Left forelimb (tissue), 1 donor: ENCODE measurements at regions not wholly inside any gene's neighbourhood (a gene's known extent, or its start where the extent isn't known, plus 50 kb on each side); places are given as distances from the start of the nearest gene placed in this dataset.

ENCODE experiments used
- DNase-seq: peaks from one replicate; pipeline ENCODE4 v3.0.0-alpha.2; 2018; ENCODE audit warnings: low spot score

- DNase-seq: no peak
Observed at GRCh38 chr2:198498516-198498915, 694.1 kb downstream of the PLCL1 start.

- DNase-seq: no peak
Observed at GRCh38 chr2:198498048-198498447, 693.7 kb downstream of the PLCL1 start.

DNA sequence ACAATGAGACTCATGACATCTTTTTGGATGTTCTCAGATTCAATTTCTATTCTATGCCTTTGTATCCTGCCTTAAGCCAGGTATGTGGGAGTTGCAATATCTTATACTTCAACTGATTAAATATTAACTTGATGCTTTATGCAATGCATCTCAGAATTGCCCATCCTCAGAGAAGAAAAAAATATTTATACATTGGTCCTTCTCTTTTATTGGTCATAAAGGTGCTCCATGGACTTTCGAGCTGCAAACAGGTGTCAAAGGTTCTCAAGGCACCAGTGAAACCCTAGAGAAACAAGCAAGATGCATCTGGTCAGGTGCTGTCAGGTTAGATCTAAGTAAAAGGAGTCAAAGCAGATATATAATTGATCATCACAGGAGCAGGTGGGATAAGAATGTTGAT lies 690.5 kb downstream of the PLCL1 start:
- DNase-seq: no peak

DNA sequence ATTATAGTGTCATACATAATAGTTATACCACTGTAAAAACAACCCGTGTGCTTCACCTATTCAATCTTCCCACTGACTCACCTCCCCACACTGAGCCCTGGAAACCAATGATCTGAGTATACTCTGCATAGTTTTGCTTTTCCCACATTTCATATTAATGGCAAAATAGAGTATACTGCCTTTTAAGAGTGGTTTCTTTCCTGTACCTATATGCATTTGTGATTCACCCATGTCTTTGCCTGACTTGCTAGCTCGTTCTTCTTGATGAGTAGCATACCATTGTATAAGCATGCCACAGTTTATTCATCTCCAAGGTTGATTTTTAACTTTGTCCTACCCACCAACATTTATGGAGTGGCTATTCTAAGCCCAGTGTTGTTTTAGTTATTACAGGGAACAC lies 686.4 kb downstream of the PLCL1 start:
- DNase-seq: no peak

GRCh38 chr2:198488964-198489363 lies 684.6 kb downstream of the PLCL1 start:
- DNase-seq: no peak

GRCh38 chr2:198483051-198483450 lies 678.7 kb downstream of the PLCL1 start:
- no peak for DNase-seq

GRCh38 chr2:198479065-198479464 lies 674.7 kb downstream of the PLCL1 start:
- no peak for DNase-seq

- no peak for DNase-seq
Observed at GRCh38 chr2:198478361-198478760, 674.0 kb downstream of the PLCL1 start.

GRCh38 chr2:198476007-198476406 lies 671.6 kb downstream of the PLCL1 start:
- no peak for DNase-seq

GRCh38 chr2:198471291-198471690 lies 666.9 kb downstream of the PLCL1 start:
- no peak for DNase-seq

- no peak for DNase-seq
Observed at GRCh38 chr2:198468136-198468535, 663.7 kb downstream of the PLCL1 start.

DNA sequence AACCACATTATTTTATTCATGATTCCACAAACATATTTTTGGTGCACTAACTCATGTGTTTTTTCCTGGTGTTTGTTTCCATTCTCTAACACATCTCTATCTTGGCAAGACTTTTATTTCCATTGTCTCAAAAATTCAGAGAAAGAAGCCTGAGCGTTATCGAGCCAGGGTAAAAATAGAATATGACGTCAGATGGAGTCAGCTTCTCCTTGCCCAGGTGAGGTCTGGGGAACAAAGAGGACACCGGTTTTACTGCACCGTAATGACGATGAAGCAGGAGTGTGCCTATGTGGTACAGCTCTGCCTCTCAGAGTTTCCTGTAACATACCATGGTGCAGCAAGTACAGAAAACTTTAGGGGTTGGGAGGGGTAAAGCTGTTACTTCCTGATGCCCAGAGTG lies 661.6 kb downstream of the PLCL1 start:
- no peak for DNase-seq

DNA sequence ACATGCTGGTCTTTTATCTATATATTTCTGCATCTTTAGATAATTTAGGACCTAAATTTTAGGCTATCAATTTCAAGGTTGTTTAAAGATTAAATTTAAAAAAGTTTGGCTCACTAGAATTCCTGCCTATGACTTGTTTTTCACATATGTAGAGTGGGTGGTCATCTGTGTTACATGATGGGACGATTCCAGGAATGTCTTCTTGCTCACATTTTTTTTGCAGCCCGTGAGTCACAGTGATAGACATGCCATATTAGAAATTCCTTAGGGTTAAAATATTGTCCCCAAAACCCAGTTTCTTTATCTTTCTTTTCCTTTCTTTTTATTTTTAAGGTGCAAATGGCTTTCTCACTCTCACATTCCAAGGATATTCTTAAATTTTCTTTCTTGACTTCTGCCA lies 652.0 kb downstream of the PLCL1 start:
- no peak for DNase-seq

DNA sequence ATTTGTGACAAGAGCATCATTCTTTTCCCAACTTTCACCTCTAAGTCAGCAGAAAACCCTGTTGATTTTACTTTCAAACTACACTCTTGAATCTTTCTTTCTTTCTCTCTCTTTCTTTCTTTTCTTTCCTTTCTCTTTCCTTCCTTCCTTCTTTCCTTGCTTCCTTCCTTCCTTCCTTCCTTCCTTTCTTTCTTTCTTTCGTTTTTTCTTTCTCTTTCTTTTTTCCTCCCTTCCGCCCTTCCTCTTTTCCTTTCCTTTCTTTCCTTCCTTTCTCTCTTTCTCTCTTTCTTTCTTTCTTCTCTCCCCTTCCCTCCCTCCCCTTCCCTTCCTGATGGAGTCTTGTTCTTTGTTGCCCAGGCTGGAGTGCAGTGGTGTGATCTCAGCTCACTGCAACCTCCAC lies 649.5 kb downstream of the PLCL1 start:
- DNase-seq: no peak

DNA sequence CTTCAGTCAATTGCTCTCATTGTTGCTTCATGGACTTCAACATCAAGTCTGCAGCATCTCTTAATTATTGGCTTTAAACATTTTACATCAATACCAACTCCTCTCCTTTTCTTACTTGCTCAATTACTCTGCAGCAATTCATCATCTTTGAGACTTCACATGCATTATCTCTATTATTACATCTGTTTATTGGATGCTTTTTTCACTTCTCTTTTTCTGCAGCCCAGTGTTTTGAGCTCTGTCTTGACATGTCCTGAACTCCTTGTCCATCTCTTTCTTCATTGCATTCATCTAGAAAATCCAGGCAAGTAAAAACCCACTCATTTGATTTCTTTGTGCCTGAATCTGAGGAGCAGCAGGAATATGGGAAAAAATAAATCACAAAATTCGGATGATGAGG lies 647.9 kb downstream of the PLCL1 start:
- no peak for DNase-seq

- DNase-seq: no peak
Observed at GRCh38 chr2:198448789-198449188, 644.4 kb downstream of the PLCL1 start.

- no peak for DNase-seq
Observed at GRCh38 chr2:198444800-198445287, 640.5 kb downstream of the PLCL1 start.

DNA sequence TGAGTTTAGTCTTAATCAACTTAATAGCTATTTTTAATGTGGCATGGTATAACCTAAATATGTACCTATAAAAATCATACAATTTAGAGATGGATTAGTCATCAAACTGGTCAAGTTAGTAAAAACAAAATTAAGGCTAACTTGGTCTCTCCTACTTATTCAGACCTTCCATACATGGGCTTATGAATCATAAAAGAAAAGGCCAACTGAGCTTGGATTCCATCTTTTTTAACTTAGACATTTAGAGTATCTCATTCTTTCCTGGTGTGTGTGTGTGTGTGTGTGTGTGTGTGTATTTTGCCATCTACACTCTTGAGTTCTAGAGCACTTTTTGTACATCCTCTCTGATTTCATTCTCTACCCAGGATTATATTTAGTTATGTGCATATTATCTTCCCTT lies 637.5 kb downstream of the PLCL1 start:
- no peak for DNase-seq

DNA sequence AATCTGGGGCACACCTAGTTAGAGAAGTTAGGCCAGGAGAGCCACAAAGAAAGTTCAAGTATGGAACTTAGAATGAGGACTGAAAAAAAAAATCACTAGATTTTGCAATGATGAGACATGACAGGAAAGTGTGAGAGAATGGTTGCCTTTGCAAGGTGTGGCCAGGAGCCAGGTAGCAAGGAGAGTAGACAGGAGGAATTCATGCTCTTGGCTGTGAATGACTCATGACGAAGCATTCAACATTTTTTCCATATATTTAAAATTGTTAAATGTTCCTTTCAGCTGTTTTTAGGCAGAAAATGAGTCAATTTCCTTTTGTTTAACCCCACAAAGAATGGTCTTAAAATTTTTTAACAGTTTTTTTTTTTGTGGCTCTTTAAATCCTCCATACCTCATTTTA lies 636.9 kb downstream of the PLCL1 start:
- DNase-seq: no peak

DNA sequence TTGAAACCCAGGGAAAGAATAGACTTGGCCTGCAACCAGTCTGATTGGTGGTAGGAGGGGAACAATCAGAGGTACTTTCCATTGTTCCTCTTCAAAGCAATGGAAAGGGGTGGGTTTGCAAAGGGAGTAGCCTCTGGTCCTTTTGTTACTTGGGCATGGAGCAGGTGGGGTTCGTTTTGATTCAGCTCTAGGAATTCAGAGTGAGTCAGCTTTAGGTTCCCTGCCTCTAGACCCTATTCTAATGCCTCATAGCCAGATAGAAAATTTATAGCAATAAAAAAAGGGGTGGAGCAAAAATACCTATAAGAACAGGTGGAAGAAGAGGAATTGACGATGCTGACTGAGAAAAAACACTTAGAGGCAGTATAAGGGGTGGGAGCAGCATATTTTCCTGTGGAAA lies 636.4 kb downstream of the PLCL1 start:
- no peak for DNase-seq

GRCh38 chr2:198438331-198438730 lies 633.9 kb downstream of the PLCL1 start:
- DNase-seq: no peak

DNA sequence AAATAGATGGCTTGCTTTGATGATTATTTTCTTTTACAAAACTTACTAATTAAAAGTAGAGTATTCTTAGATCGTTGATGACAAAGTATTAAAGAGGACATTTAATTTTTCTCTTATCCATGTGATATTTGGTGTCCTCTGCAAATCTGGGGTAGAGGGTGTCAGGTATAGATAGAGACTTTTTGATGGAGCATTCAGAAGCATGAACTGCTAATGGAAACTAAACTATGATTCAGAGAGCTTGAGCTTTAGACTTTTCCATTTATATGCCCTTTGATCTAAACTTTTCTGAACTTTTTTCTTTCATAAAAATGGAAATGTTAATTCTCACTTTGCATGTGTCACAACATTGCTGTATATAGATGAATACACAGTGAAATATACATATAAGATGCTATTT lies 619.7 kb downstream of the PLCL1 start:
- DNase-seq: no peak

- no peak for DNase-seq
Observed at GRCh38 chr2:198417836-198418235, 613.4 kb downstream of the PLCL1 start.

- no peak for DNase-seq
Observed at GRCh38 chr2:198414976-198415375, 610.6 kb downstream of the PLCL1 start.

DNA sequence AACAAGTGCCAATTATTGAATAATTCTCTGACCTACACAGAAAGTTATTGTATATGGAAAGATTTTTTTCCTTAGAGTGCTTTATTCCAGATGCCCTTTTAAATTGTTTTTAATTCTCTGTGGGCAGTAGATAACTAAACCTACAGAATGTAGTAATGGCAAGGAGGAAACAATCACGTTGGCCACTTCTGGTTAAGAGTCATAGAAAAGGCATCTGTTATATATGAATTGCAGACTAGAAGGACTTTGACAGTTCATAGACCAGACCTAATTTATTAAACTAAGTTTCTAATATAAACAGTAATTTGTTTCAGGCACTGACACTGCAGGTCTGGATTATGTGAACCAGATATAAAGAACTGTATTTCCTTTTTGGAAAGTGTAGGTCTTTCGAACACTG lies 607.5 kb downstream of the PLCL1 start:
- no peak for DNase-seq
